MM.1S (cell line): ENCODE measurements at regions not wholly inside any gene's neighbourhood (a gene's known extent, or its start where the extent isn't known, plus 50 kb on each side); places are given as distances from the start of the nearest gene placed in this dataset.

Source experiments
- CTCF ChIP-seq: fragments of 300-600 bp; sonication (generic); IDR thresholded peaks from 2 replicates; pipeline ENCODE4 v1.5.1; 2016; ENCODE audit warnings: antibody characterized with exemption, low read length, mixed read lengths
- EZH2 ChIP-seq: fragments of 300-600 bp; sonication (generic); optimal IDR thresholded peaks from 2 replicates; pipeline ENCODE3; 2017; ENCODE audit warnings: low read depth, mild to moderate bottlenecking, antibody characterized with exemption, low read length, mixed read lengths

- no peak for TF ChIP-seq CTCF
- no peak for TF ChIP-seq EZH2
These were observed 1315.0 kb upstream of the CDH2 start for GRCh38 chr18:29491907-29492306.
